ENCODE measurements at regions not wholly inside any gene's neighbourhood (a gene's known extent, or its start where the extent isn't known, plus 50 kb on each side); places are given as distances from the start of the nearest gene placed in this dataset.
"Not testable (repeated sequence)": the region's sequence is repeated elsewhere in the genome, so short reads cannot be mapped to it uniquely, and the experiment has no call there.

- ATAC-seq; DNase-seq (ENCODE audit: low spot score): not testable (repeated sequence)
Observed at GRCh38 chr17:26881195-26881594, 412.7 kb upstream of the WSB1 start.

- not testable (repeated sequence) for DNase-seq (ENCODE audit: low spot score)
- ATAC-seq: peak; percentile 67
Observed at GRCh38 chr17:26882097-26882761, 411.7 kb upstream of the WSB1 start.

- not testable (repeated sequence) for DNase-seq (ENCODE audit: low spot score)
- peak; percentile 38 for ATAC-seq
Observed at GRCh38 chr17:26883878-26884740, 409.8 kb upstream of the WSB1 start.

GRCh38 chr17:26884741-26885059, 409.2 kb upstream of the WSB1 start:
- ATAC-seq; DNase-seq (ENCODE audit: low spot score): not testable (repeated sequence)

GRCh38 chr17:26885244-26885970, 408.5 kb upstream of the WSB1 start:
- DNase-seq (ENCODE audit: low spot score): peak; percentile 30
- not testable (repeated sequence) for ATAC-seq

All from left lobe of liver (tissue), 2 donors.